GM21717 (cell line): ENCODE measurements at regions not wholly inside any gene's neighbourhood (a gene's known extent, or its start where the extent isn't known, plus 50 kb on each side); places are given as distances from the start of the nearest gene placed in this dataset.

Experiments
- ATAC-seq: cut with Tn5 transposase; IDR thresholded peaks from one replicate; pipeline ENCODE4 v1.9.1; 2021; ENCODE audit warnings: mild to moderate bottlenecking, moderate library complexity; ENCODE audit not compliant: unreplicated experiment

DNA sequence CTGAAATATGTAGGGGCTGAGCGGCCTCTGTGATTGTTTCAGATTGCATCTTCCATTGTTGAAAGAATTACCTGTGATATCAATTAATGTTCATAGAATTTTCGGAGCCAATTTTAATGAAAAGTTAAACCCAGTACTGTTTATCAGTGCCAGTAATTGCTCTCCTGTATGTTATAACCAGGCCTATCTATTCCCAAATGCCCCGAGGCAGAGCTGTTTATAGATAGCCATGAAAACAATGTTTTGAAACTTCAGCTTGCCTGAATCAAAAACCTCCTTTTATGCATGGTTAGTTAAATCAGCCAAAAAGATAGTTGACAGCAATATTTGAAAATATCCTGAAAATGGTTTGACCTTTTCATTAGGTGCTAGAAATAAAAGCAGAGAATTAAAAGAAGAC, 50.1 kb upstream of the HDAC9 start:
- no peak for ATAC-seq
